ENCODE measurements at regions not wholly inside any gene's neighbourhood (a gene's known extent, or its start where the extent isn't known, plus 50 kb on each side); places are given as distances from the start of the nearest gene placed in this dataset.

- no peak for DNase-seq (ENCODE audit: extremely low spot score, insufficient read length, low read depth)
Measured at GRCh38 chr2:161570424-161571050, 53.7 kb upstream of the SLC4A10 start.

GRCh38 chr2:161571051-161571429 is 53.2 kb upstream of the SLC4A10 start:
- FAIRE-seq (no peak), DNase-seq (ENCODE audit: extremely low spot score, insufficient read length, low read depth) (no peak)

More at GRCh38 chr2:161570424-161571050, 53.7 kb upstream of the SLC4A10 start:
- FAIRE-seq: no peak

All from GM18507 (cell line).